MCF 10A (cell line): ENCODE measurements at regions not wholly inside any gene's neighbourhood (a gene's known extent, or its start where the extent isn't known, plus 50 kb on each side); places are given as distances from the start of the nearest gene placed in this dataset.
"Not testable (repeated sequence)": the region's sequence is repeated elsewhere in the genome, so short reads cannot be mapped to it uniquely, and the experiment has no call there.

ENCODE experiments used
- BruUV-seq: library from RNA; stranded (reverse); fragments of 400-500 nt; replicated peaks from 2 replicates; lab custom pipeline; 2021; lab: Mats Ljungman, UMichigan
- CTCF ChIA-PET: fragments of 300-600 bp; sonication (Branson Sonifier 250); formaldehyde crosslinking; extraction: SDS; loops from one replicate; lab custom pipeline; 2021; ENCODE audit warnings: antibody characterized with exemption, inconsistent platforms; lab: Yijun Ruan, JAX
- POLR2A ChIA-PET: fragments of 300-600, 350-650 bp; sonication (Branson Sonifier 250); formaldehyde crosslinking; extraction: SDS; loops from one replicate; lab custom pipeline; 2020; ENCODE audit warnings: antibody characterized with exemption, inconsistent platforms; lab: Yijun Ruan, JAX
- DNase-seq: peaks from one replicate; pipeline ENCODE4 v3.0.0-alpha.2; 2018; ENCODE audit not compliant: unreplicated experiment
- H3K27ac Mint-ChIP-seq: one replicate; pipeline ENCODE4 v1.8.0; 2022; ENCODE audit warnings: mild to moderate bottlenecking, low read depth, mixed read lengths; ENCODE audit not compliant: unreplicated experiment
- H3K27me3 Mint-ChIP-seq: one replicate; pipeline ENCODE4 v1.8.0; 2022; ENCODE audit warnings: mixed read lengths; ENCODE audit not compliant: insufficient read depth, unreplicated experiment
- H3K36me3 Mint-ChIP-seq: one replicate; pipeline ENCODE4 v1.8.0; 2022; ENCODE audit warnings: mild to moderate bottlenecking, moderate library complexity, mixed read lengths; ENCODE audit not compliant: insufficient read depth, unreplicated experiment
- H3K4me1 Mint-ChIP-seq: one replicate; pipeline ENCODE4 v1.8.0; 2022; ENCODE audit warnings: mixed read lengths; ENCODE audit not compliant: insufficient read depth, unreplicated experiment
- H3K4me3 Mint-ChIP-seq: one replicate; pipeline ENCODE4 v1.8.0; 2022; ENCODE audit warnings: mild to moderate bottlenecking, moderate library complexity, mixed read lengths; ENCODE audit not compliant: unreplicated experiment
- H3K9me3 Mint-ChIP-seq: one replicate; pipeline ENCODE4 v1.8.0; 2022; ENCODE audit warnings: mixed read lengths; ENCODE audit not compliant: unreplicated experiment
- CTCF ChIP-seq: fragments of 200-600 bp; IDR thresholded peaks from one replicate; pipeline ENCODE4 v1.8.0; 2022; ENCODE audit warnings: antibody characterized with exemption, mild to moderate bottlenecking; ENCODE audit not compliant: unreplicated experiment
- intact Hi-C: fragments of 100-400 bp; cut with micrococcal nuclease; formaldehyde crosslinking; loops from 2 replicates; pipeline ENCODE4 v1.14.1; 2022

GRCh38 chr6:167217951-167218759 is 60.4 kb upstream of the GPR31 start:
- H3K27ac Mint-ChIP-seq, BruUV-seq, H3K4me3 Mint-ChIP-seq, H3K4me1 Mint-ChIP-seq, H3K36me3 Mint-ChIP-seq, H3K9me3 Mint-ChIP-seq, POLR2A ChIA-PET: not testable (repeated sequence)
- DNase-seq: peak; percentile 20
- CTCF ChIA-PET: interaction anchor here (0.7 to 1.5 kb wide), 3 partner anchors 70 to 708 kb away, joined by 3 to 8 read pairs (median 4); no protein-coding TSS in a partner anchor
- intact Hi-C loops: loop anchor here (10.0 kb wide), 1 partner anchor 137 kb away; no protein-coding TSS in a partner anchor
- peaks cover 27% of the 10 kb centered on the region for H3K27me3 Mint-ChIP-seq

- H3K4me3 Mint-ChIP-seq, POLR2A ChIA-PET, DNase-seq, H3K9me3 Mint-ChIP-seq, H3K27ac Mint-ChIP-seq, BruUV-seq, H3K4me1 Mint-ChIP-seq, H3K36me3 Mint-ChIP-seq: not testable (repeated sequence)
- intact Hi-C loops: loop anchor here (10.0 kb wide), 1 partner anchor 136 kb away; no protein-coding TSS in a partner anchor
- CTCF ChIA-PET: interaction anchor here (0.7 to 1.5 kb wide), 2 partner anchors 69 to 72 kb away, joined by 6 to 8 read pairs; partner anchors contain the start of gene UNC93A
- peaks cover 31% of the 10 kb centered on the region for H3K27me3 Mint-ChIP-seq
Measured at GRCh38 chr6:167219079-167219478, 61.3 kb upstream of the GPR31 start.

- intact Hi-C loops: loop anchor here (10.0 kb wide), 1 partner anchor 135 kb away; no protein-coding TSS in a partner anchor
- TF ChIP-seq CTCF: no peak
- H3K4me1 Mint-ChIP-seq: no peaks in the 10 kb centered on the region
- H3K4me3 Mint-ChIP-seq: no peak overlapping the region
- CTCF ChIA-PET: interaction anchor here (1.2 to 1.5 kb wide), 2 partner anchors 68 to 70 kb away, joined by 3 to 8 read pairs; no protein-coding TSS in a partner anchor
- POLR2A ChIA-PET: no interaction called here
- no peaks in the 10 kb centered on the region for H3K9me3 Mint-ChIP-seq
- H3K27ac Mint-ChIP-seq: no peak overlapping the region
- no peaks in the 10 kb centered on the region for H3K36me3 Mint-ChIP-seq
- peaks cover 40% of the 10 kb centered on the region for H3K27me3 Mint-ChIP-seq
- DNase-seq: no peak
- BruUV-seq: no TSS peak
Measured at GRCh38 chr6:167219967-167220512, 62.3 kb upstream of the GPR31 start.

GRCh38 chr6:167221400-167222201 is 63.8 kb upstream of the GPR31 start:
- Mint-ChIP-seq H3K4me3 (no peak overlapping the region), H3K27me3 (peaks cover 56% of the 10 kb centered on the region), H3K27ac (no peak overlapping the region), H3K4me1 (no peaks in the 10 kb centered on the region), H3K9me3 (no peaks in the 10 kb centered on the region), H3K36me3 (no peaks in the 10 kb centered on the region)
- ChIA-PET POLR2A (interaction anchor here (0.7 kb wide), 1 partner anchor 11 kb away, joined by 4 read pairs; no protein-coding TSS in a partner anchor), CTCF (interaction anchor here (0.9 kb wide), 1 partner anchor 49 kb away, joined by 3 read pairs; no protein-coding TSS in a partner anchor)
- no peak for TF ChIP-seq CTCF
- DNase-seq: no peak
- intact Hi-C loops: no loop called here
- no TSS peak for BruUV-seq

DNA sequence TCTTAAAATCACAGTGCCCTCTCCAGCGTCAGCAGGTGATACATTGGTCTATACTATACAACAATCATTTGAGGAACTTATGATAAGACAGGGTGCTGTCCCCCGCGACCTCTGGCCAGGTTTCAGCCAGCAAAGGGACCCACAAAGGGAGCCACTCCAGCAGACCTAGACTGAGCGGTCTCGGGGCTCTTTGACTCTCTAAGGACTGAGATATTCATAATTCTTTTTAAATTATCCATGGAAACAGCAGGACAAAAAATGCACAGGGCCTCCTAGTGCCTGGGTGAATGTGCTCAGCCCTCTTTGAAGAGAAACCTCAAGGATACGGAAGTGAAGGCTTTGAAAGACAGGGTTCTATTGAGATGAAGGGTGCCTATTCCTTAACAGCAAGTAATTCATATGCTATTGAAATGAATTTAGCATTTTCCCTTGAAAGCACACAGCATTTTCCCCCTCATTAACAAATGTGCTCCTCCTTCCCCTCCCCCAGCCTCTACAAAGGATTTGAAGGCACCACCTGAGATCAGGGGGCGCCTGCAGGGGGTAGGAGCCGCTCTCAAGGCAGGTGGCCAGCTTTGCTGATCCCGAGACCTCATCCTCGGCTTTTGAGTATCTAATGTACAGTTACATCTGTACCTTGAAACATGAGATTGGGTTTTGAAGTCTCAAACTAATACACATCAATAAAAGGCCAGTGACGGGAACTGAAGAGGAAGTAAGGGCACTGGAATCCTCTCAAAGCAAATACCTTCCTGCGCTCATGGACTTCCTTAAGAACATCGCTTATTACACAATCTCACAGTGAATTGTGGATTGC is 65.3 kb upstream of the UNC93A start:
- CTCF ChIA-PET, intact Hi-C loops, POLR2A ChIA-PET, BruUV-seq, H3K27ac Mint-ChIP-seq, H3K36me3 Mint-ChIP-seq, H3K4me1 Mint-ChIP-seq, DNase-seq, H3K9me3 Mint-ChIP-seq, H3K4me3 Mint-ChIP-seq: not testable (repeated sequence)
- H3K27me3 Mint-ChIP-seq: peaks cover 87% of the 10 kb centered on the region
